ENCODE measurements at regions not wholly inside any gene's neighbourhood (a gene's known extent, or its start where the extent isn't known, plus 50 kb on each side); places are given as distances from the start of the nearest gene placed in this dataset.

GRCh38 chr14:41062826-41063225, 543.9 kb upstream of the LRFN5 start:
- no peak for TF ChIP-seq HMG20A (CRISPR knock-in tag; IDR thresholded peaks at IDR 0.05; ENCODE audit: borderline replicate concordance)
- TF ChIP-seq NFE2L1 (CRISPR knock-in tag; IDR thresholded peaks at IDR 0.05; ENCODE audit: borderline replicate concordance): no peak
- no peak for TF ChIP-seq SP1 (IDR thresholded peaks at IDR 0.05)
- no peak for TF ChIP-seq SP1 (CRISPR knock-in tag; IDR thresholded peaks at IDR 0.05)
- TF ChIP-seq ZBTB37 (CRISPR knock-in tag; IDR thresholded peaks at IDR 0.05): no peak
- TF ChIP-seq EZH2 (conservative IDR thresholded peaks at IDR 0.05; ENCODE audit: low read depth, low read length): no peak
- TF ChIP-seq ARID2 (CRISPR knock-in tag; IDR thresholded peaks at IDR 0.05; ENCODE audit: borderline replicate concordance): no peak
- TF ChIP-seq ZNF770 (CRISPR knock-in tag; IDR thresholded peaks at IDR 0.05): no peak

Data from HepG2 (cell line).